ENCODE measurements at regions not wholly inside any gene's neighbourhood (a gene's known extent, or its start where the extent isn't known, plus 50 kb on each side); places are given as distances from the start of the nearest gene placed in this dataset.

DNA sequence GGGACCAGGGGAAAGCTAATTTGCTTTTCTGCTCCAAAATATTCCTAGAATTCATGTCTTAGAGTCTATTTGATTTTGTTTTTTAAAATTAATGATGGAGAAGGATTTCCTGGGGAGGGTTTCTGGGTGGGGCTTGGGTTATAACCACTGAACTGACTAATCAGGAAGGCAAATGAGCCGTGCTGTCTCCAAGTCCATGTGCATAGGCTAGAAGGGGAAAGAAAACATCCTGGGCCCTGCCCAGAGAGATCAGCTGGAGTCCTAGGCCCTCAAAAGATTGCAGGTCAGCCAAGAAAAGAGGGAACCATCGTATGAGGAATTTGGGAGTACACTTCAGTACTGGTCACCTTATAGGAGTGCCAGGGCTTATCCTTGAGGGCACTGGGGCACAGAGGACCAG is 480.2 kb upstream of the CELF4 start (continued):
- TF ChIP-seq ZNF462 (CRISPR knock-in tag; IDR thresholded peaks at IDR 0.05) = no peak
- no peak for TF ChIP-seq REST (IDR thresholded peaks at IDR 0.05; ENCODE audit: unreplicated experiment)
- TF ChIP-seq ZNF331 (CRISPR knock-in tag; IDR thresholded peaks at IDR 0.05; ENCODE audit: low read depth) = no peak
- no peak for TF ChIP-seq NANOG (IDR thresholded peaks at IDR 0.05; ENCODE audit: borderline replicate concordance)
- no peak for TF ChIP-seq JUNB (IDR thresholded peaks at IDR 0.05; ENCODE audit: unreplicated experiment)

Measured in GM23338 (cell line).